ENCODE measurements at regions not wholly inside any gene's neighbourhood (a gene's known extent, or its start where the extent isn't known, plus 50 kb on each side); places are given as distances from the start of the nearest gene placed in this dataset.

DNA sequence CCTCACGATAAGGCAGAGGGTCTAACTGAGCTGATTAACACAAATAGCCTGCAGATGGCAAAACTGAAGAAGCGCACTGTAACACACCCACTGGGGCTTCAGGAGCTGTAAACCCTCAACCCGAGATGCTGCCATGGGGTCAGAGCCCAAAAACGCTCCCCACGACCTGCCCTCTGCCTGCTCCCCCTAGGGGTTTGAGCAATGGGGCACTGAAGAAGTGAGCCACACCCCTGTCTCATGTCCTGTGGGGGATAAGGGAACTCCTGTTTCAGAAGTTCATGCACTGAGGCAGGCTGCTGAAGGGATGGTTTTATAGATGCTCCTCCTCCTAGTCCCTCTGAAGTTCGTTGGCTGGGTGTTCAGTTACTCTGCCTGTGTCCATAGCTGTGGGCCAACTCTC is 105.9 kb upstream of the CELF4 start:
- TF ChIP-seq POLR2A (IDR thresholded peaks at IDR 0.05; ENCODE audit: low read depth, low read length) (no peak), SP1 (IDR thresholded peaks at IDR 0.05; ENCODE audit: low read depth, low read length) (no peak)

Measured in GM12878 (cell line).